ENCODE measurements at regions not wholly inside any gene's neighbourhood (a gene's known extent, or its start where the extent isn't known, plus 50 kb on each side); places are given as distances from the start of the nearest gene placed in this dataset.

- TF ChIP-seq CTCF (IDR thresholded peaks at IDR 0.05): no peak
- TF ChIP-seq EP300 (IDR thresholded peaks at IDR 0.05): no peak
- TF ChIP-seq POLR2A (IDR thresholded peaks at IDR 0.05): no peak
These were observed 148.0 kb upstream of the NPY2R start for GRCh38 chr4:155060419-155060818.

Measured in ovary (tissue), 3 donors.